A549 (cell line): ENCODE measurements at regions not wholly inside any gene's neighbourhood (a gene's known extent, or its start where the extent isn't known, plus 50 kb on each side); places are given as distances from the start of the nearest gene placed in this dataset.

Source experiments
- ATAC-seq, 2 experiments: fragments of 200-7000 bp in 1 of 2; fragments of >200 bp in 1 of 2; cut with Nextera tagmentation in 1 of 2; cut with Tn5 transposase in 1 of 2; 3 replicates each; pipeline versions ENCODE4 v1.8.0 to v1.9.1; 2018 to 2020; ENCODE audit warnings: mild to moderate bottlenecking in 1 of 2, moderate library complexity in 1 of 2
- CTCF ChIA-PET: fragments of 300-600 bp; sonication (Branson Sonifier 250); formaldehyde crosslinking; extraction: SDS; loops from one replicate; lab custom pipeline; 2021; ENCODE audit warnings: antibody characterized with exemption, inconsistent platforms; lab: Yijun Ruan, JAX
- POLR2A ChIA-PET: fragments of 350-600 bp; formaldehyde crosslinking; extraction: SDS; loops from one replicate; lab custom pipeline; 2021; ENCODE audit warnings: antibody characterized with exemption, inconsistent platforms; lab: Yijun Ruan, JAX
- DNase-seq, 2 experiments: peaks; one replicate each; pipeline versions ENCODE4 v3.0.0 to v3.0.0-alpha.2; 2011 to 2016; ENCODE audit warnings: low read depth in 1 of 2, low spot score in 1 of 2
- FAIRE-seq: peaks from 2 replicates; lab custom pipeline; 2011; peaks lifted over from hg19 to GRCh38; lab: Jason Lieb, UNC
- H3K27ac ChIP-seq, 2 experiments: fragments of >200 bp; sonication (Bioruptor Twin); formaldehyde crosslinking; 3 replicates each; pipeline ENCODE4 v1.5.1; 2016 to 2017
- H3K4me1 ChIP-seq: fragments of >200 bp; sonication (Bioruptor Twin); formaldehyde crosslinking; 3 replicates; pipeline ENCODE4 v1.6.1; 2016
- H3K4me2 ChIP-seq: fragments of >200 bp; sonication (Bioruptor Twin); formaldehyde crosslinking; 3 replicates; pipeline ENCODE4 v1.6.1; 2016
- H3K4me3 ChIP-seq: fragments of >200 bp; sonication (Bioruptor Twin); formaldehyde crosslinking; 3 replicates; pipeline ENCODE4 v1.5.1; 2016
- H3K9me3 ChIP-seq: fragments of >200 bp; sonication (Bioruptor Twin); formaldehyde crosslinking; 3 replicates; pipeline ENCODE4 v1.6.1; 2016
- ATOH8 ChIP-seq: fragments of 250-450 bp; sonication (Bioruptor Pico); IDR thresholded peaks from 2 replicates; pipeline ENCODE4 v1.5.0; 2020; ENCODE audit warnings: low read depth, mild to moderate bottlenecking, moderate library complexity
- CBX8 ChIP-seq: fragments of 200-600 bp; sonication (generic); IDR thresholded peaks from 2 replicates; pipeline ENCODE4 v1.6.1; 2016
- CEBPB ChIP-seq, 2 experiments: fragments of >200 bp in 1 of 2; sonication (Bioruptor Twin) in 1 of 2; formaldehyde crosslinking in 1 of 2; IDR thresholded peaks; 2 replicates each; pipeline ENCODE4 v1.6.1; 2012 to 2016
- CTCF ChIP-seq: fragments of >200 bp; sonication (Bioruptor Twin); formaldehyde crosslinking; IDR thresholded peaks from 3 replicates; pipeline ENCODE4 v1.5.1; 2016
- E2F6 ChIP-seq: IDR thresholded peaks from 2 replicates; pipeline ENCODE4 v1.6.1; 2012; ENCODE audit warnings: low read depth, borderline replicate concordance
- EHF ChIP-seq: fragments of 250-450 bp; sonication (Bioruptor Pico); IDR thresholded peaks from 2 replicates; pipeline ENCODE4 v1.5.0; 2020; ENCODE audit warnings: mild to moderate bottlenecking
- EHMT2 ChIP-seq: fragments of 200-600 bp; sonication (generic); IDR thresholded peaks from 2 replicates; pipeline ENCODE4 v1.6.1; 2016; ENCODE audit warnings: antibody characterized with exemption, low read depth, mild to moderate bottlenecking, moderate library complexity
- FOSB ChIP-seq: fragments of 250-450 bp; sonication (Bioruptor Pico); IDR thresholded peaks from 2 replicates; pipeline ENCODE4 v1.5.0; 2020; ENCODE audit warnings: mild to moderate bottlenecking, moderate library complexity
- FOXS1 ChIP-seq: fragments of 250-450 bp; sonication (Bioruptor Pico); IDR thresholded peaks from 2 replicates; pipeline ENCODE4 v1.5.0; 2020; ENCODE audit warnings: mild to moderate bottlenecking, moderate library complexity
- GATA3 ChIP-seq: IDR thresholded peaks from 2 replicates; pipeline ENCODE4 v1.6.1; 2012; ENCODE audit warnings: borderline replicate concordance
- HDAC2 ChIP-seq: fragments of 200-600 bp; sonication (generic); IDR thresholded peaks from 2 replicates; pipeline ENCODE4 v1.6.1; 2016
- HES2 ChIP-seq: fragments of >200 bp; sonication (Bioruptor Twin); formaldehyde crosslinking; IDR thresholded peaks from 2 replicates; pipeline ENCODE4 v1.6.1; 2016
- HOXA7 ChIP-seq: fragments of 250-450 bp; sonication (Bioruptor Pico); IDR thresholded peaks from 2 replicates; pipeline ENCODE4 v1.5.0; 2020; ENCODE audit warnings: mild to moderate bottlenecking, moderate library complexity
- JUN ChIP-seq, 2 experiments: fragments of >200 bp; sonication (Bioruptor Twin); formaldehyde crosslinking; IDR thresholded peaks; 2 replicates in 1 of 2; 3 replicates in 1 of 2; pipeline ENCODE4 v1.6.1; 2016 to 2017
- KDM1A ChIP-seq: fragments of 200-600 bp; sonication (generic); IDR thresholded peaks from 2 replicates; pipeline ENCODE4 v1.6.1; 2016; ENCODE audit warnings: low read depth, mild to moderate bottlenecking
- MAZ ChIP-seq: fragments of 150-350 bp; IDR thresholded peaks from 2 replicates; pipeline ENCODE4 v1.6.1; 2014; ENCODE audit warnings: antibody characterized with exemption, low read depth, low read length, borderline replicate concordance
- NFE2L2 ChIP-seq: fragments of 150-350 bp; conservative IDR thresholded peaks from 2 replicates; pipeline ENCODE4 v1.6.1; 2014; ENCODE audit warnings: low read length
- NPAS2 ChIP-seq: fragments of 250-450 bp; sonication (Bioruptor Pico); IDR thresholded peaks from 2 replicates; pipeline ENCODE4 v1.8.0; 2022; ENCODE audit warnings: mild to moderate bottlenecking, moderate library complexity, borderline replicate concordance
- NR3C1 ChIP-seq: fragments of >200 bp; sonication (Bioruptor Twin); formaldehyde crosslinking; IDR thresholded peaks from 3 replicates; pipeline ENCODE4 v1.6.1; 2017
- PBX3 ChIP-seq: IDR thresholded peaks from 2 replicates; pipeline ENCODE4 v1.6.1; 2012
- RAD21 ChIP-seq, 2 experiments: fragments of >200 bp in 1 of 2; sonication (Bioruptor Twin) in 1 of 2; formaldehyde crosslinking in 1 of 2; IDR thresholded peaks in 1 of 2; conservative IDR thresholded peaks in 1 of 2; 2 replicates in 1 of 2; 3 replicates in 1 of 2; pipeline ENCODE4 v1.6.1; 2012 to 2018; ENCODE audit warnings: inconsistent platforms in 1 of 2
- RARB ChIP-seq: fragments of 250-450 bp; sonication (Bioruptor Pico); IDR thresholded peaks from 2 replicates; pipeline ENCODE4 v1.8.0; 2021; ENCODE audit warnings: mild to moderate bottlenecking, moderate library complexity
- REST ChIP-seq: fragments of 200-600 bp; sonication (generic); IDR thresholded peaks from 2 replicates; pipeline ENCODE4 v1.6.1; 2016; ENCODE audit warnings: antibody characterized with exemption, mild to moderate bottlenecking, moderate library complexity
- RNF2 ChIP-seq: fragments of 200-600 bp; sonication (generic); IDR thresholded peaks from 2 replicates; pipeline ENCODE4 v1.6.1; 2016; ENCODE audit warnings: low read depth, mild to moderate bottlenecking, antibody characterized with exemption, moderate library complexity, borderline replicate concordance
- TP53 ChIP-seq: fragments of 250-450 bp; sonication (Bioruptor Pico); IDR thresholded peaks from 2 replicates; pipeline ENCODE4 v1.5.0; 2021; ENCODE audit warnings: mild to moderate bottlenecking, moderate library complexity
- ZFP36 ChIP-seq: fragments of 450-650 bp; IDR thresholded peaks from 2 replicates; pipeline ENCODE4 v1.6.1; 2014; ENCODE audit warnings: borderline replicate concordance; ENCODE audit not compliant: partially characterized antibody
- WGBS: methylation state at CpG from one replicate; pipeline ENCODE4 v1.1.6; 2017; ENCODE audit errors: missing lambda C conversion rate; 5-methylcytosine and 5-hydroxymethylcytosine counted together

GRCh38 chr6:126134491-126134890 is 148.2 kb downstream of the TRMT11 start:
- ATAC-seq (no peak), FAIRE-seq (no peak), DNase-seq (no peak)
- POLR2A ChIA-PET = no interaction called here
- TF ChIP-seq NPAS2 (CRISPR knock-in tag) = no peak
- TF ChIP-seq PBX3 = no peak
- no peak for TF ChIP-seq CBX8
- no peak for TF ChIP-seq NFE2L2
- no peak for TF ChIP-seq EHF (CRISPR knock-in tag)
- no peak for TF ChIP-seq FOSB
- no peak for TF ChIP-seq RARB (CRISPR knock-in tag)
- TF ChIP-seq CEBPB (IDR thresholded peaks at IDR 0.05) = no peak
- no peak for TF ChIP-seq ATOH8 (CRISPR knock-in tag)
- TF ChIP-seq ZFP36 = no peak
- TF ChIP-seq HOXA7 (CRISPR knock-in tag) = no peak
- TF ChIP-seq HDAC2 = no peak
- TF ChIP-seq NR3C1 = no peak
- TF ChIP-seq REST = no peak
- no peak for TF ChIP-seq HES2
- no peak for TF ChIP-seq CTCF
- no peak for TF ChIP-seq MAZ
- TF ChIP-seq RNF2 = no peak
- no peak for TF ChIP-seq JUN (IDR thresholded peaks at IDR 0.05)
- no peak for TF ChIP-seq GATA3
- CTCF ChIA-PET = no interaction called here
- Histone ChIP-seq H3K4me1 (no peaks in the 10 kb centered on the region), H3K4me3 (no peak overlapping the region), H3K9me3 (no peaks in the 10 kb centered on the region), H3K27ac (no peak overlapping the region), H3K4me2 (no peak overlapping the region)
- WGBS = 64% methylated on average over 2 of the region's 2 CpGs

- CTCF ChIA-PET = no interaction called here
- FAIRE-seq (no peak), ATAC-seq (no peak), DNase-seq (no peak)
- H3K27ac ChIP-seq = no peak overlapping the region
- no peak overlapping the region for H3K4me3 ChIP-seq
- H3K4me2 ChIP-seq = no peak overlapping the region
- POLR2A ChIA-PET = no interaction called here
- 0 out of 3 replicates have a peak, but pooled peaks cover 10% of the 10 kb centered on the region for H3K4me1 ChIP-seq
- 0 out of 3 replicates have a peak, but pooled peaks cover 3% of the 10 kb centered on the region for H3K9me3 ChIP-seq
- TF ChIP-seq TP53 (CRISPR knock-in tag) (no peak), HES2 (no peak), MAZ (no peak), E2F6 (no peak), CTCF (no peak), EHMT2 (no peak), KDM1A (no peak), PBX3 (no peak), RAD21 (conservative IDR thresholded peaks at IDR 0.05 in 1 of 2, IDR thresholded peaks at IDR 0.05 in 1 of 2) (no peak), EHF (CRISPR knock-in tag) (no peak), FOXS1 (CRISPR knock-in tag) (no peak)
These were observed 153.7 kb downstream of the TRMT11 start for GRCh38 chr6:126140015-126140414.
